H1 (cell line): ENCODE measurements at regions not wholly inside any gene's neighbourhood (a gene's known extent, or its start where the extent isn't known, plus 50 kb on each side); places are given as distances from the start of the nearest gene placed in this dataset.
A peak's percentile ranks its signal among the peaks of the same experiment; 100 is the strongest.

Source experiments
- CTCF ChIA-PET: fragments of 300-600 bp; sonication (Branson Sonifier 250); formaldehyde crosslinking; loops from one replicate; lab custom pipeline; 2021; ENCODE audit not compliant: partially characterized antibody; lab: Charles Lee
- POLR2A ChIA-PET: fragments of 300-600 bp; sonication (Branson Sonifier 250); formaldehyde crosslinking; loops from one replicate; lab custom pipeline; 2021; ENCODE audit warnings: inconsistent platforms; ENCODE audit not compliant: partially characterized antibody; lab: Charles Lee
- DNase-seq, 2 experiments: peaks; one replicate each; pipeline versions ENCODE4 v3.0.0 to v3.0.0-alpha.2; 2010 to 2022; ENCODE audit warnings: low spot score in 2 of 2, low read depth in 1 of 2, mixed read lengths in 1 of 2
- FAIRE-seq: peaks from 2 replicates; lab custom pipeline; 2011; peaks lifted over from hg19 to GRCh38; lab: Jason Lieb, UNC
- H2AFZ ChIP-seq: 2 replicates; pipeline ENCODE4 v1.8.1; 2012; ENCODE audit warnings: low read length, inconsistent platforms
- H2AK5ac ChIP-seq: 2 replicates; pipeline ENCODE4 v1.6.1; 2013; ENCODE audit warnings: low read depth, low read length
- H2BK120ac ChIP-seq: replicated peaks from 2 replicates; pipeline ENCODE3; 2013; ENCODE audit warnings: low read depth, low read length, inconsistent platforms
- H2BK12ac ChIP-seq: 2 replicates; pipeline ENCODE4 v1.6.1; 2013; ENCODE audit warnings: low read depth, low read length
- H2BK15ac ChIP-seq: 2 replicates; pipeline ENCODE4 v1.6.1; 2013; ENCODE audit warnings: low read length
- H2BK20ac ChIP-seq: 2 replicates; pipeline ENCODE4 v1.6.1; 2013; ENCODE audit warnings: low read length
- H2BK5ac ChIP-seq: 2 replicates; pipeline ENCODE4 v1.6.1; 2013; ENCODE audit warnings: low read depth, low read length
- H3K14ac ChIP-seq: 2 replicates; pipeline ENCODE4 v1.6.1; 2013; ENCODE audit warnings: inconsistent platforms; ENCODE audit not compliant: insufficient read length
- H3K18ac ChIP-seq: 2 replicates; pipeline ENCODE4 v1.6.1; 2013; ENCODE audit warnings: low read length; ENCODE audit errors: extremely low read depth
- H3K23ac ChIP-seq: 2 replicates; pipeline ENCODE4 v1.6.1; 2013; ENCODE audit warnings: inconsistent platforms; ENCODE audit not compliant: insufficient read length
- H3K23me2 ChIP-seq: 2 replicates; pipeline ENCODE4 v1.6.1; 2013; ENCODE audit warnings: low read depth, low read length
- H3K27ac ChIP-seq: 2 replicates; pipeline ENCODE4 v1.6.1; 2011; ENCODE audit warnings: low read depth, low read length, inconsistent platforms
- H3K27me3 ChIP-seq, 4 experiments: replicated peaks in 1 of 4; 1 replicate in 1 of 4; 2 replicates in 3 of 4; pipeline versions ENCODE4 v1.6.1 to v1.8.1; 2011 to 2013; ENCODE audit warnings: low read length in 3 of 4, mild to moderate bottlenecking in 3 of 4, inconsistent platforms in 2 of 4, mixed read lengths in 2 of 4, moderate library complexity in 1 of 4; ENCODE audit not compliant: control insufficient read depth in 3 of 4, insufficient read depth in 3 of 4; ENCODE audit errors: extremely low read depth in 1 of 4
- H3K36me3 ChIP-seq, 4 experiments: 2 replicates each; pipeline versions ENCODE4 v1.6.1 to v1.8.1; 2011 to 2013; ENCODE audit warnings: mild to moderate bottlenecking in 4 of 4, low read length in 3 of 4, moderate library complexity in 2 of 4, control low read depth in 1 of 4, inconsistent platforms in 1 of 4; ENCODE audit not compliant: insufficient read depth in 4 of 4, control insufficient read depth in 2 of 4
- H3K4ac ChIP-seq: replicated peaks from 2 replicates; pipeline ENCODE3; 2013; ENCODE audit warnings: low read length, low read depth, mixed read lengths, inconsistent platforms; ENCODE audit not compliant: insufficient read length
- H3K4me1 ChIP-seq, 4 experiments: replicated peaks in 1 of 4; 1 replicate in 1 of 4; 2 replicates in 3 of 4; pipeline versions ENCODE4 v1.6.1 to v1.8.1; 2011 to 2013; ENCODE audit warnings: low read length in 3 of 4, inconsistent platforms in 2 of 4, mixed read lengths in 1 of 4; ENCODE audit not compliant: insufficient read depth in 4 of 4, control insufficient read depth in 3 of 4
- H3K4me2 ChIP-seq, 2 experiments: 2 replicates each; pipeline versions ENCODE4 v1.6.1 to v1.8.1; 2011 to 2013; ENCODE audit warnings: low read depth in 2 of 2, low read length in 2 of 2, control low read depth in 1 of 2, inconsistent platforms in 1 of 2, mild to moderate bottlenecking in 1 of 2; ENCODE audit not compliant: insufficient read depth in 1 of 2
- H3K4me3 ChIP-seq, 4 experiments: fragments of 200-600, 300-600 bp in 1 of 4; sonication (generic), shearing (Covaris generic), sonication (Bioruptor Twin) in 1 of 4; 2 replicates each; pipeline versions ENCODE4 v1.5.1 to v1.8.1; 2011 to 2016; ENCODE audit warnings: low read length in 4 of 4, low read depth in 3 of 4, control low read depth in 2 of 4, inconsistent platforms in 2 of 4, mild to moderate bottlenecking in 2 of 4, mixed read lengths in 1 of 4, moderate library complexity in 1 of 4; ENCODE audit not compliant: insufficient read depth in 2 of 4; ENCODE audit errors: extremely low read depth in 1 of 4
- H3K56ac ChIP-seq: replicated peaks from 2 replicates; pipeline ENCODE3; 2013; ENCODE audit warnings: low read depth, mild to moderate bottlenecking, mixed read lengths, low read length, inconsistent platforms; ENCODE audit not compliant: insufficient read length
- H3K79me1 ChIP-seq: 2 replicates; pipeline ENCODE4 v1.6.1; 2013; ENCODE audit warnings: low read depth, low read length, control low read depth
- H3K79me2 ChIP-seq, 2 experiments: 2 replicates each; pipeline versions ENCODE4 v1.6.1 to v1.8.1; 2012 to 2013; ENCODE audit warnings: low read length in 2 of 2, mild to moderate bottlenecking in 2 of 2, inconsistent platforms in 1 of 2; ENCODE audit not compliant: insufficient read depth in 2 of 2, control insufficient read depth in 1 of 2
- H3K9ac ChIP-seq, 4 experiments: replicated peaks in 1 of 4; 1 replicate in 1 of 4; 2 replicates in 3 of 4; pipeline versions ENCODE4 v1.6.1 to v1.8.1; 2011 to 2013; ENCODE audit warnings: low read depth in 3 of 4, low read length in 3 of 4, control low read depth in 2 of 4, mild to moderate bottlenecking in 2 of 4, moderate library complexity in 2 of 4, inconsistent platforms in 1 of 4; ENCODE audit errors: extremely low read depth in 1 of 4
- H3K9me3 ChIP-seq, 2 experiments: 2 replicates each; pipeline versions ENCODE4 v1.6.1 to v1.8.1; 2012 to 2013; ENCODE audit warnings: mild to moderate bottlenecking in 2 of 2, moderate library complexity in 2 of 2, control low read depth in 1 of 2, inconsistent platforms in 1 of 2, low read depth in 1 of 2, low read length in 1 of 2, mixed read lengths in 1 of 2; ENCODE audit not compliant: insufficient read depth in 2 of 2
- H4K20me1 ChIP-seq, 2 experiments: replicated peaks in 1 of 2; 2 replicates each; pipeline versions ENCODE3 to v1.8.1; 2011 to 2013; ENCODE audit warnings: inconsistent platforms in 2 of 2, low read length in 2 of 2, mild to moderate bottlenecking in 1 of 2; ENCODE audit not compliant: insufficient read depth in 2 of 2, control insufficient read depth in 1 of 2
- H4K5ac ChIP-seq: 2 replicates; pipeline ENCODE4 v1.6.1; 2013; ENCODE audit warnings: low read length, low read depth, mixed read lengths, inconsistent platforms; ENCODE audit not compliant: insufficient read length
- H4K8ac ChIP-seq: 2 replicates; pipeline ENCODE4 v1.8.0; 2013; ENCODE audit warnings: mild to moderate bottlenecking, moderate library complexity, low read length, inconsistent platforms; ENCODE audit not compliant: insufficient read depth; ENCODE audit errors: extremely low read depth
- H4K91ac ChIP-seq: replicated peaks from 2 replicates; pipeline ENCODE3; 2013; ENCODE audit warnings: low read length, mixed read lengths, inconsistent platforms; ENCODE audit not compliant: insufficient read length
- CHD2 ChIP-seq: IDR thresholded peaks from 2 replicates; pipeline ENCODE4 v1.6.1; 2012; ENCODE audit warnings: low read length, improper control_type of control experiment
- SAP30 ChIP-seq: fragments of 300-600 bp; sonication (generic); IDR thresholded peaks from 2 replicates; pipeline ENCODE4 v1.7.1; 2012; ENCODE audit warnings: low read length, moderate library complexity, mild to moderate bottlenecking, inconsistent platforms; ENCODE audit not compliant: insufficient read depth, insufficient replicate concordance
- SP1 ChIP-seq: IDR thresholded peaks from 2 replicates; pipeline ENCODE4 v1.6.1; 2011; ENCODE audit warnings: low read depth, low read length
- SRF ChIP-seq: IDR thresholded peaks from 2 replicates; pipeline ENCODE4 v1.6.1; 2011; ENCODE audit warnings: mild to moderate bottlenecking, low read depth, low read length, moderate library complexity
- SUZ12 ChIP-seq: fragments of 200-600 bp; sonication (generic); IDR thresholded peaks from 2 replicates; pipeline ENCODE4 v1.6.1; 2012; ENCODE audit warnings: mild to moderate bottlenecking, inconsistent platforms, low read length, moderate library complexity, mixed read lengths
- WGBS, 2 experiments: shearing (Covaris generic) in 1 of 2; methylation state at CpG; one replicate each; pipeline versions ENCODE4 v1.1.6 to v1.1.7; 2013 to 2015; ENCODE audit warnings: low lambda C conversion rate in 2 of 2, mixed read lengths in 2 of 2, inconsistent platforms in 1 of 2, low coverage in 1 of 2, missing lambda C conversion rate in 1 of 2; ENCODE audit not compliant: insufficient replicate concordance in 2 of 2, insufficient coverage in 1 of 2, insufficient read length in 1 of 2; ENCODE audit errors: extremely low coverage in 1 of 2, missing lambda C conversion rate in 1 of 2; 5-methylcytosine and 5-hydroxymethylcytosine counted together

GRCh38 chr2:8191427-8191826, 490.4 kb upstream of the ID2 start:
- Histone ChIP-seq H3K56ac (no peak overlapping the region), H2BK5ac (no peak overlapping the region), H4K20me1 (no peaks in the 10 kb centered on the region), H3K9me3 (no peaks in the 10 kb centered on the region), H3K23me2 (peaks cover 2% of the 10 kb centered on the region; the same call in 1 of the 2 replicates), H3K14ac (no peak overlapping the region), H4K5ac (no peak overlapping the region), H3K23ac (no peak overlapping the region), H2BK120ac (no peak overlapping the region), H2AFZ (0 out of 2 replicates have a peak overlapping the region, but pooled peaks have one; percentile 24), H3K4me2 (no peak overlapping the region), H2BK20ac (peak overlapping the region; percentile 11; the same call in 1 of the 2 replicates), H3K27ac (no peak overlapping the region), H2AK5ac (no peak overlapping the region), H2BK12ac (no peak overlapping the region), H3K9ac (no peak overlapping the region), H3K4ac (no peak overlapping the region), H3K79me2 (no peaks in the 10 kb centered on the region), H4K91ac (no peak overlapping the region), H2BK15ac (no peak overlapping the region), H3K4me1 (peaks cover 4 to 17% (median 9%) of the 10 kb centered on the region in 4 experiments; a peak in 6 of 7 replicates), H3K79me1 (no peaks in the 10 kb centered on the region), H3K18ac (no peak overlapping the region), H3K36me3 (no peaks in the 10 kb centered on the region; a peak in 1 of 8 replicates), H3K27me3 (no peaks in the 10 kb centered on the region), H3K4me3 (no peak overlapping the region), H4K8ac (no peak overlapping the region)
- no peak for TF ChIP-seq SRF
- TF ChIP-seq SAP30: no peak
- TF ChIP-seq SP1: no peak
- TF ChIP-seq SUZ12: no peak
- TF ChIP-seq CHD2: no peak
- CTCF ChIA-PET: interaction anchor here (0.6 kb wide), 1 partner anchor 343 kb away, joined by 3 read pairs; no protein-coding TSS in a partner anchor
- FAIRE-seq: no peak
- WGBS, 2 experiments: 97% methylated on average over 4 of the region's 4 CpGs; no CpG with 5 or more reads in 1 of the 2 experiments
- DNase-seq: no peak
- POLR2A ChIA-PET: no interaction called here
